GM12878 (cell line): ENCODE measurements at regions not wholly inside any gene's neighbourhood (a gene's known extent, or its start where the extent isn't known, plus 50 kb on each side); places are given as distances from the start of the nearest gene placed in this dataset.

Experiments used
- BCL11A ChIP-seq: IDR thresholded peaks from 2 replicates; pipeline ENCODE4 v1.6.1; 2011; ENCODE audit warnings: low read depth, low read length
- CTCF ChIP-seq, 3 experiments: IDR thresholded peaks in 2 of 3; conservative IDR thresholded peaks in 1 of 3; 2 replicates each; pipeline ENCODE4 v1.5.1; 2011; ENCODE audit warnings: low read depth in 3 of 3, low read length in 3 of 3, mild to moderate bottlenecking in 3 of 3, control low read depth in 2 of 3, moderate library complexity in 2 of 3, inconsistent platforms in 1 of 3, mixed read lengths in 1 of 3; ENCODE audit not compliant: control insufficient read depth in 2 of 3, insufficient read depth in 1 of 3; ENCODE audit errors: extremely low read depth in 1 of 3
- IRF3 ChIP-seq: fragments of 450-650 bp; IDR thresholded peaks from 2 replicates; pipeline ENCODE4 v1.6.1; 2014; ENCODE audit warnings: mild to moderate bottlenecking
- MEF2A ChIP-seq: IDR thresholded peaks from 2 replicates; pipeline ENCODE4 v1.6.1; 2011; ENCODE audit warnings: low read depth, mild to moderate bottlenecking, low read length, moderate library complexity; ENCODE audit not compliant: insufficient read depth
- POLR2AphosphoS5 ChIP-seq: IDR thresholded peaks from 2 replicates; pipeline ENCODE4 v1.6.1; 2011; ENCODE audit warnings: mild to moderate bottlenecking, low read length, inconsistent platforms
- RAD51 ChIP-seq: fragments of 450-650 bp; IDR thresholded peaks from 2 replicates; pipeline ENCODE4 v1.6.1; 2016; ENCODE audit warnings: moderate library complexity, mild to moderate bottlenecking, inconsistent platforms
- RBBP5 ChIP-seq: fragments of 200-600 bp; sonication (generic); conservative IDR thresholded peaks from 2 replicates; pipeline ENCODE4 v1.6.1; 2016
- RFX5 ChIP-seq: IDR thresholded peaks from 2 replicates; pipeline ENCODE4 v1.6.1; 2011; ENCODE audit warnings: low read depth, low read length, improper control_type of control experiment
- SMC3 ChIP-seq: IDR thresholded peaks from 2 replicates; pipeline ENCODE4 v1.6.1; 2011; ENCODE audit warnings: low read length, improper control_type of control experiment, borderline replicate concordance
- TAF1 ChIP-seq: IDR thresholded peaks from 2 replicates; pipeline ENCODE4 v1.6.1; 2011; ENCODE audit warnings: mild to moderate bottlenecking, low read depth, low read length, borderline replicate concordance
- ZNF384 ChIP-seq: IDR thresholded peaks from 2 replicates; pipeline ENCODE4 v1.6.1; 2012; ENCODE audit warnings: low read depth, mild to moderate bottlenecking, low read length, improper control_type of control experiment, borderline replicate concordance

- TF ChIP-seq CTCF (IDR thresholded peaks at IDR 0.05 in 2 of 3, conservative IDR thresholded peaks at IDR 0.05 in 1 of 3; ENCODE audit: control insufficient read depth in 2 of 3, extremely low read depth in 1 of 3, insufficient read depth in 1 of 3, low read depth in 3 of 3, low read length in 3 of 3): no peak
- TF ChIP-seq MEF2A: no peak
- TF ChIP-seq BCL11A: no peak
- no peak for TF ChIP-seq RFX5
- TF ChIP-seq RBBP5: no peak
- TF ChIP-seq POLR2AphosphoS5: no peak
- no peak for TF ChIP-seq TAF1
- TF ChIP-seq ZNF384: no peak
- no peak for TF ChIP-seq IRF3
- TF ChIP-seq SMC3: no peak
- no peak for TF ChIP-seq RAD51
These were observed 286.8 kb downstream of the USP46 start for GRCh38 chr4:52372269-52372668.
